OCI-LY7 (cell line): ENCODE measurements at regions not wholly inside any gene's neighbourhood (a gene's known extent, or its start where the extent isn't known, plus 50 kb on each side); places are given as distances from the start of the nearest gene placed in this dataset.

Experiments used
- BruUV-seq: library from RNA; stranded (reverse); fragments of 400-500 nt; replicated peaks from 2 replicates; lab custom pipeline; 2021; lab: Mats Ljungman, UMichigan
- CTCF ChIA-PET: fragments of 300-600 bp; sonication (Branson Sonifier 250); formaldehyde crosslinking; loops from one replicate; lab custom pipeline; 2022; ENCODE audit warnings: antibody characterized with exemption; ENCODE audit not compliant: unreplicated experiment; lab: Charles Lee
- POLR2A ChIA-PET: fragments of 300-600 bp; sonication (Branson Sonifier 250); formaldehyde crosslinking; loops from one replicate; lab custom pipeline; 2022; ENCODE audit warnings: antibody characterized with exemption; lab: Charles Lee
- DNase-seq: peaks from one replicate; pipeline ENCODE4 v3.0.0-alpha.2; 2015; ENCODE audit warnings: low spot score
- H2AFZ ChIP-seq: fragments of 200-600 bp; sonication (generic), shearing (Covaris generic); 2 replicates; pipeline ENCODE4 v1.6.1; 2014; ENCODE audit warnings: mild to moderate bottlenecking, antibody characterized with exemption, low read length, moderate library complexity
- H3K27ac ChIP-seq: fragments of 200-600 bp; sonication (generic); 2 replicates; pipeline ENCODE4 v1.5.1; 2014; ENCODE audit warnings: mixed run types, low read depth, mild to moderate bottlenecking, moderate library complexity, low read length, inconsistent platforms; ENCODE audit not compliant: poor library complexity, severe bottlenecking
- H3K36me3 ChIP-seq: fragments of 200-600 bp; sonication (generic); 2 replicates; pipeline ENCODE4 v1.6.1; 2014; ENCODE audit warnings: mild to moderate bottlenecking, antibody characterized with exemption, low read length, moderate library complexity, mixed read lengths; ENCODE audit not compliant: insufficient read depth
- H3K4me1 ChIP-seq: fragments of 200-600 bp; sonication (generic); 2 replicates; pipeline ENCODE4 v1.5.1; 2014; ENCODE audit warnings: mild to moderate bottlenecking, low read length; ENCODE audit not compliant: insufficient read depth, poor library complexity, severe bottlenecking
- H3K4me2 ChIP-seq: fragments of 200-600 bp; sonication (generic); 2 replicates; pipeline ENCODE4 v1.6.1; 2014; ENCODE audit warnings: mild to moderate bottlenecking, low read length
- H3K4me3 ChIP-seq: fragments of 200-600 bp; sonication (generic); 2 replicates; pipeline ENCODE4 v1.5.1; 2014; ENCODE audit warnings: mild to moderate bottlenecking, low read depth, low read length; ENCODE audit not compliant: poor library complexity, severe bottlenecking
- H3K79me2 ChIP-seq: fragments of 200-600 bp; sonication (generic); 2 replicates; pipeline ENCODE4 v1.6.1; 2016; ENCODE audit warnings: low read depth, mild to moderate bottlenecking, low read length, moderate library complexity, mixed read lengths; ENCODE audit not compliant: insufficient read depth
- H3K9me2 ChIP-seq: fragments of 200-600 bp; sonication (generic); 2 replicates; pipeline ENCODE4 v1.6.1; 2016; ENCODE audit warnings: mild to moderate bottlenecking, low read length, mixed read lengths; ENCODE audit not compliant: insufficient read depth
- H3K9me3 ChIP-seq: fragments of 200-600 bp; sonication (generic); 2 replicates; pipeline ENCODE4 v1.6.1; 2014; ENCODE audit warnings: mild to moderate bottlenecking, mixed run types, low read length, mixed read lengths
- H4K20me1 ChIP-seq: fragments of 200-600 bp; sonication (generic); 2 replicates; pipeline ENCODE4 v1.6.1; 2014; ENCODE audit warnings: mild to moderate bottlenecking, antibody characterized with exemption, low read length, moderate library complexity, mixed read lengths; ENCODE audit not compliant: insufficient read depth
- EZH2phosphoT487 ChIP-seq: fragments of 200-600 bp; sonication (generic); IDR thresholded peaks from 2 replicates; pipeline ENCODE4 v1.6.1; 2018; ENCODE audit warnings: low read depth, borderline replicate concordance, mild to moderate bottlenecking, mixed run types, antibody characterized with exemption, low read length, moderate library complexity, mixed read lengths
- intact Hi-C: fragments of 100-400 bp; cut with micrococcal nuclease; formaldehyde crosslinking; loops from one replicate; pipeline ENCODE4 v1.10.0; 2022; ENCODE audit not compliant: unreplicated experiment
- TF ChIP-seq, protein P1 (sequence below): fragments of 200-600 bp; sonication (generic); conservative IDR thresholded peaks from 2 replicates; pipeline ENCODE4 v1.5.1; 2014; ENCODE audit warnings: mild to moderate bottlenecking, antibody characterized with exemption, low read length, moderate library complexity, mixed read lengths

DNA sequence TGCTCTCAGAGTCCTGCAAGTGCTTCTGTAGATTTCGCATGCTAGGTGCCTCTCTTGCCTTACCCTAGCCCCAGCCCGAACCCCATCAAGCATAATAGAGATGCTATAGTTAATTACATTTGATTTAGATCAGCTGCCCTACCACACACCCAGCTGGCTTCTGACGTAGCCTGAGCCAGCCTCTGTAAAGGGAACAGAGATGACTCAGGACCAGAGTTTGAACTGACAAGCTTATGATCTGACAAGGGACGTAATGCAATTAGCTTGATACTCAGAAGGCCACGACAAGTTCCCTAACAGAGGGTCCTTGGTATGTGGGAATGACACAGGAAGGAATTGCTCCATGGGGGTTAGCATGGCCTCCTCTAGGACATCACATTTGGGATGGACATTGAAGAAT, 126.6 kb downstream of the LRATD1 start:
- intact Hi-C loops: no loop called here
- Histone ChIP-seq H2AFZ (no peak overlapping the region), H3K4me2 (no peak overlapping the region), H3K4me1 (no peaks in the 10 kb centered on the region), H3K9me3 (no peaks in the 10 kb centered on the region), H3K27ac (no peak overlapping the region), H3K9me2 (no peaks in the 10 kb centered on the region), H3K36me3 (no peaks in the 10 kb centered on the region), H3K4me3 (no peak overlapping the region), H4K20me1 (no peaks in the 10 kb centered on the region), H3K79me2 (no peaks in the 10 kb centered on the region)
- ChIA-PET POLR2A (interaction anchor here (0.5 kb wide), 1 partner anchor 401 kb away, joined by 3 read pairs; no protein-coding TSS in a partner anchor), CTCF (no interaction called here)
- DNase-seq: no peak
- no TSS peak for BruUV-seq
- no peak for TF ChIP-seq EZH2phosphoT487
- TF ChIP-seq, protein P1, sequence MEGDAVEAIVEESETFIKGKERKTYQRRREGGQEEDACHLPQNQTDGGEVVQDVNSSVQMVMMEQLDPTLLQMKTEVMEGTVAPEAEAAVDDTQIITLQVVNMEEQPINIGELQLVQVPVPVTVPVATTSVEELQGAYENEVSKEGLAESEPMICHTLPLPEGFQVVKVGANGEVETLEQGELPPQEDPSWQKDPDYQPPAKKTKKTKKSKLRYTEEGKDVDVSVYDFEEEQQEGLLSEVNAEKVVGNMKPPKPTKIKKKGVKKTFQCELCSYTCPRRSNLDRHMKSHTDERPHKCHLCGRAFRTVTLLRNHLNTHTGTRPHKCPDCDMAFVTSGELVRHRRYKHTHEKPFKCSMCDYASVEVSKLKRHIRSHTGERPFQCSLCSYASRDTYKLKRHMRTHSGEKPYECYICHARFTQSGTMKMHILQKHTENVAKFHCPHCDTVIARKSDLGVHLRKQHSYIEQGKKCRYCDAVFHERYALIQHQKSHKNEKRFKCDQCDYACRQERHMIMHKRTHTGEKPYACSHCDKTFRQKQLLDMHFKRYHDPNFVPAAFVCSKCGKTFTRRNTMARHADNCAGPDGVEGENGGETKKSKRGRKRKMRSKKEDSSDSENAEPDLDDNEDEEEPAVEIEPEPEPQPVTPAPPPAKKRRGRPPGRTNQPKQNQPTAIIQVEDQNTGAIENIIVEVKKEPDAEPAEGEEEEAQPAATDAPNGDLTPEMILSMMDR: no peak

DNA sequence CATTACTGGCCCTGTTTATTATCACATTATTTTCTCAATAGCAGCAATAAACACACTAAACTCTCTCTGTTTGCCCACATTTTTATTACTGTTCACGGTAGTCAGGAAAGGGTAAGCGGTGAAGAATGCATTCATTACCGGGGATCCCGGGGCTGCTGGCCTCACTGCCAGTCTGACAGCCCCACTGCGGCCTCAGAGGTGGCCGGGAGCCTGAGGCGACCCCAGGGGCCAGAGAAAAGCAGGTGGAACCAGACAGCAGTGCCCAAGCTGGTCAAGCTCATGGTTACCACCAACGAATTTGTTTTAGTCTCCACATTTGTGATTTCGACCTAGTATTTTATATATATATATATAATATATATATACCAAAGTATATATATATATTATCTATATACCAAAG, 127.7 kb downstream of the LRATD1 start:
- intact Hi-C loops: no loop called here
- no peak overlapping the region for H3K4me2 ChIP-seq
- H3K4me1 ChIP-seq: no peaks in the 10 kb centered on the region
- CTCF ChIA-PET: no interaction called here
- no peaks in the 10 kb centered on the region for H4K20me1 ChIP-seq
- no peaks in the 10 kb centered on the region for H3K36me3 ChIP-seq
- no peak overlapping the region for H3K4me3 ChIP-seq
- no peaks in the 10 kb centered on the region for H3K79me2 ChIP-seq
- no peak overlapping the region for H3K27ac ChIP-seq
- POLR2A ChIA-PET: no interaction called here
- H3K9me3 ChIP-seq: no peaks in the 10 kb centered on the region
- H2AFZ ChIP-seq: no peak overlapping the region
- H3K9me2 ChIP-seq: no peaks in the 10 kb centered on the region
- TF ChIP-seq, protein P1: no peak
- no peak for TF ChIP-seq EZH2phosphoT487
- BruUV-seq: no TSS peak
- DNase-seq: no peak

DNA sequence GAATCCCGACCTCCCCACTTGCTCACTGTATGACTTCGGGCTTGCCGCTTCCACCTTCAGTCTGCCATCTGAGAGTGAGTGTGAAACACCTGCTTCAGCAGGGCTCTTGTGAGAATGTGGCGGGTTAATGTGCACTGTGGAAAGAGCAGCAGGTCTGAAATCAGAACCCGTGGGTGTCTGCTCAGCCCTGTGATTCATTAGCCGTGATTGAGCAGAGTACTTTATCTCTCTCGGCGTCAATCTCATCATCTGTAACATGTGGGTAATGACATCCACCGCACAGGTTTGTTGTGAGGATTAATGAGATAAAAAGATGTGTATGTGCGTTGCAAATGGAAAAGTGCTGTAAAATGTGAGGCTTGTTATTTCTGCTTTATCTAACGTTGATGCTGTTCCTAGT, 128.6 kb downstream of the LRATD1 start:
- Histone ChIP-seq H3K4me2 (no peak overlapping the region), H3K4me1 (no peaks in the 10 kb centered on the region), H3K36me3 (no peaks in the 10 kb centered on the region), H2AFZ (no peak overlapping the region), H3K27ac (no peak overlapping the region), H3K9me3 (no peaks in the 10 kb centered on the region), H3K9me2 (no peaks in the 10 kb centered on the region), H3K4me3 (no peak overlapping the region), H3K79me2 (no peaks in the 10 kb centered on the region), H4K20me1 (no peaks in the 10 kb centered on the region)
- ChIA-PET POLR2A (interaction anchor here (0.5 kb wide), 1 partner anchor 765 kb away, joined by 3 read pairs; no protein-coding TSS in a partner anchor), CTCF (no interaction called here)
- TF ChIP-seq EZH2phosphoT487: no peak
- TF ChIP-seq, protein P1: no peak
- intact Hi-C loops: no loop called here
- no TSS peak for BruUV-seq
- DNase-seq: no peak
